HCT116 (cell line): ENCODE measurements at regions not wholly inside any gene's neighbourhood (a gene's known extent, or its start where the extent isn't known, plus 50 kb on each side); places are given as distances from the start of the nearest gene placed in this dataset.

Experiments
- CBX3 ChIP-seq: IDR thresholded peaks from 2 replicates; pipeline ENCODE4 v1.6.1; 2012; ENCODE audit warnings: low read depth
- CTCF ChIP-seq, 3 experiments: fragments of 200-600 bp in 1 of 3; sonication (generic) in 1 of 3; IDR thresholded peaks in 2 of 3; conservative IDR thresholded peaks in 1 of 3; 2 replicates each; pipeline ENCODE4 v1.5.1; 2012 to 2017; ENCODE audit warnings: low read depth in 2 of 3, low read length in 2 of 3, antibody characterized with exemption in 1 of 3, borderline replicate concordance in 1 of 3, control low read depth in 1 of 3, mild to moderate bottlenecking in 1 of 3, mixed read lengths in 1 of 3, mixed run types in 1 of 3, moderate library complexity in 1 of 3; ENCODE audit not compliant: insufficient read depth in 1 of 3
- ELF1 ChIP-seq: IDR thresholded peaks from 2 replicates; pipeline ENCODE4 v1.6.1; 2012; ENCODE audit warnings: low read depth, borderline replicate concordance
- EZH2 ChIP-seq: fragments of 200-600 bp; sonication (generic); IDR thresholded peaks from 2 replicates; pipeline ENCODE4 v1.6.1; 2017; ENCODE audit warnings: antibody characterized with exemption, mixed run types
- FOSL1 ChIP-seq: IDR thresholded peaks from 2 replicates; pipeline ENCODE4 v1.6.1; 2012; ENCODE audit warnings: low read depth
- JUND ChIP-seq: IDR thresholded peaks from 2 replicates; pipeline ENCODE4 v1.6.1; 2012
- POLR2A ChIP-seq: IDR thresholded peaks from 2 replicates; pipeline ENCODE4 v1.7.0; 2011; ENCODE audit warnings: borderline replicate concordance; ENCODE audit not compliant: insufficient read depth, insufficient read length; ENCODE audit errors: extremely low read depth
- POLR2AphosphoS5 ChIP-seq: IDR thresholded peaks from 2 replicates; pipeline ENCODE4 v1.6.1; 2011; ENCODE audit warnings: mild to moderate bottlenecking, low read depth, low read length, moderate library complexity
- RAD21 ChIP-seq: IDR thresholded peaks from 2 replicates; pipeline ENCODE4 v1.6.1; 2012; ENCODE audit warnings: low read depth, mild to moderate bottlenecking
- SP1 ChIP-seq: IDR thresholded peaks from 2 replicates; pipeline ENCODE4 v1.6.1; 2012; ENCODE audit warnings: low read depth
- YY1 ChIP-seq: IDR thresholded peaks from 2 replicates; pipeline ENCODE4 v1.6.1; 2011; ENCODE audit warnings: low read length, low read depth, moderate library complexity, mild to moderate bottlenecking; ENCODE audit not compliant: insufficient replicate concordance; ENCODE audit errors: extremely low read depth
- ZBTB33 ChIP-seq: IDR thresholded peaks from 2 replicates; pipeline ENCODE4 v1.6.1; 2011; ENCODE audit warnings: mild to moderate bottlenecking, low read length, moderate library complexity; ENCODE audit not compliant: insufficient replicate concordance; ENCODE audit errors: extremely low read depth
- TF ChIP-seq, protein P1 (sequence below): IDR thresholded peaks from 2 replicates; pipeline ENCODE4 v1.6.1; 2012

DNA sequence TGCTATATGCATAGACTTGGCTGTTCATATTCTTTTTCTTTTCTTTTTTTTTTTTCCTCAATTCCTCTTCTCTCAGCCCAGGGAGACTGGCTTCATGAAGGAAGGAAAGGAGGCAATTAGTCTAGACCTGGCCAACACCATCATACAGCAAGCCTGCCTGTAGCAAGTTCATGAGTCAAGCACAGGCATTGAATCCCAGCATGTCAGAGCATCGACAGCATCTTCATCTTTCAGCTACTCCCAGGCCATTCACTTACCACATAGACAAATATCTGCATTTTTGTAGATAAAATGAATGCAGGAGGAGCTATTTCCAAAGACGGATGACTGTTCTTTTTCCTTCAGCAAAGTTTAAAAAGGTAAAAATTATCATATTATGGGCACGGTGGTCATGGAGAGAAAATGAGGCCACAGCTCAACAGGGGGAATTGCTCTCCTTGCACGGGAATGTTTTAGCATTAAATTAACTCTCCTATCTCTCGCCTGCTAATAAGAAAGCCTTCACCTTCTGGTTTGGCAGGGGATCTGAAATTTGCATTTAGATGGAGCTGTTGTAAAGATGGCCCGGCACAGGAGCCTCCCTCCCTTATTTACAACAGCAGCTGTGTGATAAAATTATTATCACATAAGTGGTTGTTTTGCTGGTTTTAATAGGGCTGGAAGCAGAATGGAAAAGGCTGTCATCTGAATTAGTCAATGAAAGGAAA, 626.5 kb upstream of the AUTS2 start:
- TF ChIP-seq SP1, result no peak
- no peak for TF ChIP-seq JUND
- no peak for TF ChIP-seq FOSL1
- TF ChIP-seq CTCF (IDR thresholded peaks at IDR 0.05 in 2 of 3, conservative IDR thresholded peaks at IDR 0.05 in 1 of 3; ENCODE audit: borderline replicate concordance in 1 of 3, insufficient read depth in 1 of 3, low read depth in 2 of 3, low read length in 2 of 3), result no peak
- TF ChIP-seq, protein P1, sequence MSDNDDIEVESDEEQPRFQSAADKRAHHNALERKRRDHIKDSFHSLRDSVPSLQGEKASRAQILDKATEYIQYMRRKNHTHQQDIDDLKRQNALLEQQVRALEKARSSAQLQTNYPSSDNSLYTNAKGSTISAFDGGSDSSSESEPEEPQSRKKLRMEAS, result no peak
- no peak for TF ChIP-seq RAD21
- no peak for TF ChIP-seq ELF1
- no peak for TF ChIP-seq POLR2AphosphoS5
- no peak for TF ChIP-seq EZH2
- TF ChIP-seq POLR2A, result no peak
- TF ChIP-seq YY1, result no peak
- TF ChIP-seq ZBTB33, result no peak
- TF ChIP-seq CBX3, result no peak
